Large intestine (tissue), 3 donors: ENCODE measurements at regions not wholly inside any gene's neighbourhood (a gene's known extent, or its start where the extent isn't known, plus 50 kb on each side); places are given as distances from the start of the nearest gene placed in this dataset.
"Not testable (repeated sequence)": the region's sequence is repeated elsewhere in the genome, so short reads cannot be mapped to it uniquely, and the experiment has no call there.

ENCODE experiments used
- DNase-seq, 2 donors: peaks; one replicate each; pipeline versions ENCODE4 v3.0.0 to v3.0.0-alpha.2; 2013
- H3K27ac ChIP-seq: one replicate; pipeline ENCODE4 v1.5.1; 2013; ENCODE audit warnings: low read length
- H3K27me3 ChIP-seq: 2 replicates; pipeline ENCODE4 v1.6.1; 2013; ENCODE audit warnings: low read length; ENCODE audit not compliant: control insufficient read depth, insufficient read depth
- H3K36me3 ChIP-seq: 2 replicates; pipeline ENCODE4 v1.6.1; 2013; ENCODE audit warnings: low read length; ENCODE audit not compliant: control insufficient read depth, insufficient read depth
- H3K4me1 ChIP-seq: one replicate; pipeline ENCODE4 v1.6.1; 2013; ENCODE audit warnings: low read length; ENCODE audit not compliant: control insufficient read depth, insufficient read depth
- H3K4me3 ChIP-seq: one replicate; pipeline ENCODE4 v1.5.1; 2013; ENCODE audit warnings: low read length
- H3K9me3 ChIP-seq: one replicate; pipeline ENCODE4 v1.6.1; 2013; ENCODE audit warnings: mild to moderate bottlenecking, low read depth, low read length, moderate library complexity; ENCODE audit not compliant: control insufficient read depth
- WGBS: methylation state at CpG from one replicate; pipeline ENCODE4 v1.1.5; 2013; ENCODE audit warnings: low lambda C conversion rate; ENCODE audit not compliant: insufficient coverage; 5-methylcytosine and 5-hydroxymethylcytosine counted together

DNA sequence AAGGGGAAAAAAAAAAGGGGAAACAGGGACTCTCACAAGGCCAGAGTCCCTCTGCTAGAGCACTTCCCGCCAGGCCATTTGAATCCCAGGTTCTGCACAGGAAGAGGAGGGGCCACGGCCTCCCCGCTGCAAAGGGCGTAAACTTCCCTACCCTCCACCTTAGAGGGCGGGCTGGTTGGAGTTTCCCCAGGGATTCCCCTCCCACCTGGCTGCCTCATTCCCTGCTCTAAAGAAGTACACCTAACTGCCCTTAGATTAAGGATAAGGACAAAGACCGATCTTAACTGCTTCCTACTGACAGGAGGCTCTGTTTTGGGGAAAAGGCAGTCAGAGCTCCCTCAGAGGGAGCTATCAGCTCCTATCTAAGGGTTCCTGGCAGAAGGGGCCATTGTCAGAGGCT lies 102.0 kb upstream of the ARMC3 start:
- WGBS = no CpG with 5 or more reads among the region's 6 CpGs
- no peak overlapping the region for H3K4me3 ChIP-seq
- no peaks in the 10 kb centered on the region for H3K36me3 ChIP-seq
- H3K27me3 ChIP-seq = no peaks in the 10 kb centered on the region
- no peak overlapping the region for H3K27ac ChIP-seq
- peak in 1 of 2 donors; percentile 39 for DNase-seq
- no peaks in the 10 kb centered on the region for H3K9me3 ChIP-seq
- H3K4me1 ChIP-seq = peaks cover 2% of the 10 kb centered on the region

DNA sequence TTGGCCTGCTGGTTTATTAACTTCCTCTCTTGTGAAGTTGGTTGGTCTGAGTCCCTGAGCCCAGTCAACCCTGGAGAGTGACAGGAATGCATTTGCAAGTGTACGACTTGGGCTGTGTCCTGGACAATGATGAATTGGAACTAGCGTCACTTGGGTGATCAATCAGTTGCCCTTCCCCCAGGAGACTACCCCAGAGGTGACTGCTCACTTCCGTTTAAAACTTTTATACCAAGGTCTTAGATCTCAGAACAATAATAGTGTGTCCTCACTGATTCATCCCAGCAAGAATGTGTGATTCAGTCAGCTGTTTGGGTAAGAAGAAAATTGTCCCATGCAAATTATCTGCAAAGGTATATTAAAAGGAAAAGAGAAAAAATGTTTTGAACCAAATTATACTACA lies 102.9 kb upstream of the ARMC3 start:
- no peak overlapping the region for H3K4me3 ChIP-seq
- no peaks in the 10 kb centered on the region for H3K36me3 ChIP-seq
- DNase-seq = no peak
- WGBS = no CpG with 5 or more reads among the region's 3 CpGs
- H3K27me3 ChIP-seq = no peaks in the 10 kb centered on the region
- H3K27ac ChIP-seq = no peak overlapping the region
- H3K4me1 ChIP-seq = peaks cover 2% of the 10 kb centered on the region
- H3K9me3 ChIP-seq = no peaks in the 10 kb centered on the region

DNA sequence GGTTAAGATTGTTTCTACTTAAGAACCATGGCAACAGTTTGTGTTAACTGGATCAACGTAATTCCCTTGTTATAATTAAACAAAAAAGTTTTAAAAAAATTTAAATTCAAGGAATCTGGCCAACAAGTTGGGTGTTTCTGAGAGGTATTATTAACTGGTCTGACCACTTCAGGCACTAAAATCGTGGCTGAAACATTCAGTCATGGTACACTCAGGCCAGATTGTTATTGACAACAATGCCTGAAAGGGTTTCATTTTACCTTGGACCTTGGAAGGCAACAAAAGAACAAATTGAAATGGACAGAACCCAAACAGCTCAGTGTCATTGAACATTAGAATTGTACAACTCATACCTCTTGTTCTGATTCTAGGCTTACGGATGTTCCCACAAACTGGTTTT lies 103.3 kb upstream of the ARMC3 start:
- Histone ChIP-seq H3K27ac (no peak overlapping the region), H3K4me3 (no peak overlapping the region), H3K36me3 (no peaks in the 10 kb centered on the region), H3K27me3 (no peaks in the 10 kb centered on the region), H3K9me3 (no peaks in the 10 kb centered on the region), H3K4me1 (peaks cover 2% of the 10 kb centered on the region)
- 100% methylated on average over 1 of the region's 3 CpGs for WGBS
- no peak for DNase-seq

DNA sequence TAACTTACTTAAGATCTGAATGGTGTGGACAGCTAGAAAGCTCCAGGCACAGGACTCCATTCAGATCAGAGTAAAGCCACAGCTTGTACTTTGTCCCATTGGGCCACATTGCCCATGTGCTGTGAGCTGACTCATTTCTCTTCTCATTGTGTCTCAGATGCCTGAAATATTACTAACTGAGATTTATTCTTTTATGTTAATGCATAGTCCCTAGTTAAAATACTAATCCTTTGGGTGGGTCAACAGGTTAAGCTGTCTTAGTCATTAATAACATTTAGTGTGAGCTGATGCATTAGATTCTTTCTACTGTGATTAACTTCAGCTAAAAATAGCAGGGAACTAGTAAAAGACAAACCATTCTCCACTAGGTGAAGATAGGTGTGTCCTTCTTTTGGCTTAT lies 104.7 kb upstream of the ARMC3 start:
- Histone ChIP-seq H3K27me3 (no peaks in the 10 kb centered on the region), H3K4me1 (peaks cover 2% of the 10 kb centered on the region), H3K27ac (peak overlapping the region; percentile 24), H3K4me3 (no peak overlapping the region), H3K9me3 (no peaks in the 10 kb centered on the region), H3K36me3 (no peaks in the 10 kb centered on the region)
- DNase-seq = peak; percentile 70 to 85

DNA sequence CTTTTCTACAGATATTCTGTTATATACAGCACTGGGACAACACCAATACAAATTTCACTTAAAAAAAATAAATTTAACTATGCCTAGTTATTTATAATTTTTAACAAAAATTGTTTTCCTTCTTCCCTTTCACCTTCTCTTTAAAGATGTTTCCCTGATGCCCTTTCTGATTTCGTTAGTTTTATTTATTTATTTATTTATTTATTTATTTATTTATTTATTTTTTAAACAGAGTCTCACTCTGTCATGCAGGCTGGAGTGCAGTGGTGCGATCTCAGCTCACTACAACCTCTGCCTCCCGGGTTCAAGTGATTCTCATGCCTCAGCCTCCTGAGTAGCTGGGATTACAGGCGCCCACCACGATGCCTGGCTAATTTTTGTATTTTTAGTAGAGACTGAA lies 105.9 kb upstream of the ARMC3 start:
- WGBS = 77% methylated on average over 1 of the region's 5 CpGs
- not testable (repeated sequence) for H3K4me3 ChIP-seq, H3K36me3 ChIP-seq, DNase-seq, H3K27me3 ChIP-seq, H3K4me1 ChIP-seq, H3K9me3 ChIP-seq, H3K27ac ChIP-seq

DNA sequence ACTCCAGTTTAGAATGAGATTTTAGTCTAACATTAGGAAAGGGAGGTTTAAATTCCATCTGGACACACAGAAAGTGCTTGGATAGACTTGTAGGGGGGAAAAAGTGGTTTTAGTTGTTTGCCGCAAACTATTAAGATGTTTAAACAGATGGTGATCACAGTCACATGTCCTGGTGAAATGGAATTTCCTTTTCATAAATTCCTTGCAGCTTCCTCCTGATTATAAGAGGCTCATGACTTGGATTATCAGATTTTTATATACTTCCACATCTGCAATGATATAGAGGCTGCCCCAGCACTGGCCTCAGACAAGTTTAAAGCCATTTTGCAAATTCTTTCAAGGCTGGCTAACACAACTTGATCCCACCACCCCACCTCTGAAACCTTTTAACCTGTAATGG lies 106.4 kb upstream of the ARMC3 start:
- no peak for DNase-seq
- Histone ChIP-seq H3K27me3 (no peaks in the 10 kb centered on the region), H3K27ac (no peak overlapping the region), H3K4me3 (no peak overlapping the region), H3K36me3 (no peaks in the 10 kb centered on the region), H3K4me1 (peaks cover 2% of the 10 kb centered on the region), H3K9me3 (no peaks in the 10 kb centered on the region)
- 67% methylated on average over 1 of the region's 1 CpG for WGBS

DNA sequence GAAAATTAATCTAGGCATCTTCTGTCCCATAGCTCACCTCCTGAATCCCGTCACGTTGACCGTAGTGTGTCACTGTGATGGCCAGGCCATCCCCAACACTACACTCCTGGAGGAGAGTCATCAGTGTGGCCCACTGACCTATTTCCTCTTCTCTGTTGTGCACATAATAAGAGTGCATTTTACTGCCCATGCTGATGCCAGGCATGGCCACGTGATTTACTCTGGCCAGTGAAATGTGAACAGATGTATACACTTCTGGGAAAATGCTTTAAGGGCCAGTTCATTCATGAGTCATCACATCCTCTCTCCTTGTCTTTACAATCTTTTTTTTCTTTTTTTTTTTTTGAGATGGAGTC lies 101.9 kb upstream of the PIP4K2A start:
- peak; percentile 63 to 74 for DNase-seq
- Histone ChIP-seq H3K27me3 (no peaks in the 10 kb centered on the region), H3K4me1 (peaks cover 4% of the 10 kb centered on the region), H3K27ac (peak overlapping the region; percentile 40), H3K9me3 (no peaks in the 10 kb centered on the region), H3K36me3 (no peaks in the 10 kb centered on the region), H3K4me3 (no peak overlapping the region)
- no CpG with 5 or more reads among the region's 4 CpGs for WGBS

DNA sequence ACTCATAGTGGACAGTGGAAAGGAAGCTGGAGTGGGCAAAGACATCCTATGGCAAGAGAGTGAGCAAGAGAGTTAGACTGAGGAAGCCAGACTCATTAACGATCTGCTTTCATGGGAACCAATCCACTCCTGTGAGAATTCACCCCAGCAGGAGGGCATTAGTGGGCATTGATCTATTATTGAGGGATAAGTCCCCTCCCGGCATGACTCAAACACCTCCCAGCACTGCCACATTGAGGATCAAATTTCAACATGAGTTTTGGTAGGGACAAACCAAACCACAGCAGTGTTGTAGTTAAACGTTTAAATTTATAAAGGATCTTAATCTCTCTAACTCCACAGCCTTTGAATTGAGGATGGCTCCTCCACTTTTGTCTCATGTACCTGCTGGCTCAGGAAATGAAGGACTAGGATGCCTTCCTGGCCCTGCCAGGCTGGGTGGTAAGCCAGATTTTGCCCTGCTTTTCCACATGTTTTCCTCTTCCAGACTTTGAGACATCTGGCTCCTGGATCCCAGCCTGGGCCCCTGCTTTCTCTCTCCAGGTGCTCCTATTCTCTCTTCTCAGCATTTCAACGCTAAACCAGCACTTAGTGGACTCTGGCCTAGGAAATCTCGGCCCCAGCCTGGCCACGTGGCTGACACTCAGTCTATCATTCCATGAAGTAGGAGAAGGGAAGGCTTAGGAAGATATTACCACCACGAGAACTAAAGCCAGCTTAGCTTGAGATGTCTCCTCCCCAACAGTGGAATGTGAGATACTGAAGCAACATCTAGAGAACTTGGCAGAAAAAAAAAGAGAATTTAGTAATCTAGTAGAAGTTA lies 96.5 kb upstream of the PIP4K2A start:
- no peaks in the 10 kb centered on the region for H3K9me3 ChIP-seq
- 50% methylated on average over 1 of the region's 7 CpGs for WGBS
- no peak overlapping the region for H3K4me3 ChIP-seq
- peak; percentile 67 to 74 for DNase-seq
- peak overlapping the region; percentile 57 for H3K27ac ChIP-seq
- H3K27me3 ChIP-seq = no peaks in the 10 kb centered on the region
- H3K4me1 ChIP-seq = peaks cover 7% of the 10 kb centered on the region
- H3K36me3 ChIP-seq = no peaks in the 10 kb centered on the region

DNA sequence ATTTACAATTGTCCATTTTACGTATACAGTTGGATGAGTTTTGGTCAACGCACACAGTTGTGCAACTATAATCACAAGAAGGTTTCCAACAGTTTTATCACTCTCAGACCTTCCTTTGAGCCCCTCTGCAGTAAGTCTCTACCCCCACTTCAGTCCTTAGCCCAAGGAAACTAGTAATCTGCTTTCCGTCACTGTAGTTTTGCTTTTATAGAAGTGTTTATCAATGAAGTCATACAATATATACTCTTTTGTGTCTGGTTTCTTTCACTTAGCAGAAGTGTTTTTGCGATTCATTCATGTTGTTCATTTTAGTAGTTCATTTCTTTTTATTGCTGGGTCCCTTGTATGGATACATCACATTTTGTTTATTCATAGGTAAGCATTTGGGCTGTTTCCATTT lies 92.9 kb upstream of the PIP4K2A start:
- no peak for DNase-seq
- H3K4me3 ChIP-seq = no peak overlapping the region
- no peaks in the 10 kb centered on the region for H3K9me3 ChIP-seq
- peaks cover 2% of the 10 kb centered on the region for H3K27me3 ChIP-seq
- no peak overlapping the region for H3K27ac ChIP-seq
- no peaks in the 10 kb centered on the region for H3K36me3 ChIP-seq
- WGBS = 80% methylated on average over 1 of the region's 4 CpGs
- H3K4me1 ChIP-seq = peaks cover 3% of the 10 kb centered on the region

DNA sequence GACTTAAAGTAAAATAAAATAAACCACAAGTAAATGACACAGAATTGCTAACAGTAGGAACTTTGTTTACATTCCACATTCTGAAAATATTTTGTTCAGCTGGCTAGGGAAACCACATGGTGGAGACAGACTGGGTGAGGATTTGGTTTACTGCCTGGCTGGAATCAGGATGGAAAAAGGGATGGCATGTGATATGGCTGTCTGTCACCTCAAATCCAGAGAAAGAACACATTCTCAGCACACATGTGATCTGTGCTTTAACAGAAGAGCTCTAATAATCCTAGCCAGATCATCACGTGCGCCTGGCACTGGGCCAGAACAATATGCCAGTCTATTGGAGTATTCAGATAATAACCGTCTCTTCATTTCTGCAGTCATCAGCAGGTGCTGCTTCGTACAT lies 90.9 kb upstream of the PIP4K2A start:
- WGBS = 16% methylated on average over 2 of the region's 4 CpGs
- peak; percentile 77 to 86 for DNase-seq
- Histone ChIP-seq H3K9me3 (no peaks in the 10 kb centered on the region), H3K36me3 (no peaks in the 10 kb centered on the region), H3K4me1 (no peaks in the 10 kb centered on the region), H3K27ac (no peak overlapping the region), H3K4me3 (no peak overlapping the region), H3K27me3 (peaks cover 5% of the 10 kb centered on the region)

DNA sequence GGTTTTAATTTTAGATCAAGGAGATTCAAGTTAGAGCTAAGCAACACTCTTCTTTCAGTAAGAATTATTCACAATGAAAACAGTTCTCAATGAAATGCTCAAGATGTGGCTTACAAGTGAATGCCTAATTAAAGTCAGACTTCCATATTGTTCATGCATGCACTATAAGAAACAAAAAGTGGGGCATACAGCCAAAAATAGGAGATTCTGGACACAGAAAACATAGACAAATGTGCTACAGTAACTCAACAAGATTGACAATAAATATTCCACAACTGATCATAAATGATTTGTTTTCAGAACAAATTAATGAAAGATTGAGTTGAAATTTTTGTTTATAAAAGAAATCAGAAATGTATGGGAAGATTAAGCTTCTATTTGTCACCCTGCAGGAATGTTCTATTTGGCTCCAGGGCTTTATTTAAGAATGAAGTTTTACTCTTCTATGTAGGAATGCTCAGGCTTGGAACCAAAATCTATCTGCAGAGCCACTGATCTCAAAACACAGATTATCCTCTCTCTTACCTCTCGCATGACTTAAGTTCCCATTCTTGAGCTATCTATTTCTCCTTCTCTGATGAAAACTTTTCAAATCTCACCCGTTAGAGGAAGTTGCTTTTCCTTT lies 89.0 kb upstream of the PIP4K2A start:
- no peaks in the 10 kb centered on the region for H3K36me3 ChIP-seq
- H3K27ac ChIP-seq = no peak overlapping the region
- no peaks in the 10 kb centered on the region for H3K4me1 ChIP-seq
- no peak overlapping the region for H3K4me3 ChIP-seq
- DNase-seq = no peak
- peaks cover 5% of the 10 kb centered on the region for H3K27me3 ChIP-seq
- WGBS = no CpG with 5 or more reads among the region's 2 CpGs
- no peaks in the 10 kb centered on the region for H3K9me3 ChIP-seq
